DND-41 (cell line): ENCODE measurements at regions not wholly inside any gene's neighbourhood (a gene's known extent, or its start where the extent isn't known, plus 50 kb on each side); places are given as distances from the start of the nearest gene placed in this dataset.

Experiments used
- CTCF ChIP-seq: IDR thresholded peaks from 2 replicates; pipeline ENCODE4 v1.5.1; 2012; ENCODE audit warnings: borderline replicate concordance, low read length, moderate library complexity, mild to moderate bottlenecking; ENCODE audit not compliant: poor library complexity, severe bottlenecking; ENCODE audit errors: extremely low read depth
- EZH2 ChIP-seq: IDR thresholded peaks from 3 replicates; pipeline ENCODE4 v1.6.1; 2012; ENCODE audit warnings: borderline replicate concordance, low read depth, mild to moderate bottlenecking, moderate library complexity, low read length, inconsistent platforms; ENCODE audit not compliant: severe bottlenecking

- TF ChIP-seq CTCF (no peak), EZH2 (no peak)
Measured at GRCh38 chr7:65800890-65801341, 72.0 kb upstream of the VKORC1L1 start.
